ENCODE measurements at regions not wholly inside any gene's neighbourhood (a gene's known extent, or its start where the extent isn't known, plus 50 kb on each side); places are given as distances from the start of the nearest gene placed in this dataset.

DNA sequence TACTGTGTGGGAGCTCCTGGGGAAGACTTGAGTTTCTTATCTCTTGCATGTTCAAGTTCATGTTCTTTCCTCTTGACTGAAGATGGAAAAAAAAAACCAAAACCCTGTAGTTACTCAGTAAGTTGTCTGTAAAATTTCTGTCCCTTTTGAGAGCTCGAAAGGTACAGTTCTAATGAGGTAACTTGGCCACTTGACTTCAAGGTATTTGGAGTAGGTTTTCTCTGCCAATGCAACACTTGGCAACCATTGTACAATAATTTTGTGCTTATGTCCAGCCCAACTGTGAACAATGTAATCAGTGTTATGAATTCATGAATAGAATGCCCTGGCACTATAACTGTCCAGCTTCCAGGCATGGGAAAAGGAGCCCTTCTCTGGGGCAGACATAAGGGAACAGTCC is 111.0 kb downstream of the LIPG start (continued):
- TF ChIP-seq RAD21 (IDR thresholded peaks at IDR 0.05 in 1 of 2, conservative IDR thresholded peaks at IDR 0.05 in 1 of 2; ENCODE audit: low read depth in 2 of 2, low read length in 2 of 2): no peak
- TF ChIP-seq ATF2 (IDR thresholded peaks at IDR 0.05; ENCODE audit: low read length): no peak

Measured in H1 (cell line).